ENCODE measurements at regions not wholly inside any gene's neighbourhood (a gene's known extent, or its start where the extent isn't known, plus 50 kb on each side); places are given as distances from the start of the nearest gene placed in this dataset.

DNA sequence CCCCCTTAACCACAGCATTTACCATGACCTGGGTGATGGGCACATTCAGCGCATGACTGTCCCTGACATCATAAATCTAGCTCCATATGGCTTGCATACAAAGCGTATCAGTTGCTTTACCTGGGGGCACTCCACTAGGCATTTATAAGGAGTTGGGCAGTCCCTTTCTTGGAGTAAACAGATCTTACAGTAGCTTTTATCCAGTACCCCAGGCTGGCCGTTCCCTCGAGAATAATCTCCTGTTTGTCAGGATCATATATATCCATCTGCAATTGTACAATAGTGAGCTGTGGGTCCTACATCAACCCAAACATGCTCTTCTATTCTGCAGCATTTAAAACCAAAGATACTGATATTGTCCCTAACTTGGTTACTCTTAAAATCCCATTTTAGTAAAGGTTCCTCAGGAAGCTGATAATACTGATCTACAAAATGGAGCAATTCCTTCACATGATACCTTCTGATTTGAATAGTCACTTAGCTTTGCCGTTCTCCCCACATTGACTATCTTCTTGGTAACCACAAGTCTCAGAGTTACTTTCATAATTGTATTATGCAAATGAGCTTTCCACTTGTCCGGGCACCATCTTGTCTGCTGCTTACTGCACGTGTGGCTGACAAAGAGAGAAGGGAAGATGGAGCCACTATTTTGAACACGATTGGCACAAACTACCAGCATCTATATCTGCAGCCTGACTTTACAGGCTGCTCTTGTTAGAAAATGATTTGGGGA is 205.0 kb downstream of the CWF19L2 start:
- Histone ChIP-seq H3K4me2 (ENCODE audit: low read length) (no peak overlapping the region), H3K79me2 (ENCODE audit: insufficient read depth, low read depth, low read length) (no peaks in the 10 kb centered on the region), H2AFZ (ENCODE audit: low read length) (no peak overlapping the region), H3K27ac (ENCODE audit: low read depth, low read length, poor library complexity, severe bottlenecking) (no peak overlapping the region), H3K4me3 (ENCODE audit: low read depth, low read length, poor library complexity, severe bottlenecking) (no peak overlapping the region), H3K4me1 (ENCODE audit: insufficient read depth, low read length, poor library complexity, severe bottlenecking) (no peaks in the 10 kb centered on the region), H3K36me3 (ENCODE audit: insufficient read depth, low read length) (no peaks in the 10 kb centered on the region), H3K9me3 (ENCODE audit: low read length) (no peaks in the 10 kb centered on the region), H3K9me2 (ENCODE audit: insufficient read depth, low read length) (no peaks in the 10 kb centered on the region), H4K20me1 (ENCODE audit: insufficient read depth, low read length) (no peaks in the 10 kb centered on the region)
- ChIA-PET POLR2A (interaction anchor here (0.6 to 1.0 kb wide), 3 partner anchors 8 to 349 kb away, joined by 3 to 4 read pairs (median 3); no protein-coding TSS in a partner anchor), CTCF (ENCODE audit: unreplicated experiment) (no interaction called here)
- no TSS peak for BruUV-seq (replicated peaks)
- TF ChIP-seq EZH2phosphoT487 (IDR thresholded peaks at IDR 0.05; ENCODE audit: borderline replicate concordance, low read depth, low read length) = no peak
- DNase-seq (ENCODE audit: low spot score) = no peak
- intact Hi-C loops (cut with micrococcal nuclease; ENCODE audit: unreplicated experiment) = no loop called here

GRCh38 chr11:107251298-107251697 is 206.3 kb downstream of the CWF19L2 start:
- TF ChIP-seq CTCF (conservative IDR thresholded peaks at IDR 0.05; ENCODE audit: low read length) = no peak
- TF ChIP-seq EZH2phosphoT487 (IDR thresholded peaks at IDR 0.05; ENCODE audit: borderline replicate concordance, low read depth, low read length) = no peak
- POLR2A ChIA-PET = interaction anchor here (0.6 kb wide), 1 partner anchor 15 kb away, joined by 3 read pairs; no protein-coding TSS in a partner anchor
- Histone ChIP-seq H4K20me1 (ENCODE audit: insufficient read depth, low read length) (no peaks in the 10 kb centered on the region), H3K4me3 (ENCODE audit: low read depth, low read length, poor library complexity, severe bottlenecking) (no peak overlapping the region), H3K4me1 (ENCODE audit: insufficient read depth, low read length, poor library complexity, severe bottlenecking) (no peaks in the 10 kb centered on the region), H3K79me2 (ENCODE audit: insufficient read depth, low read depth, low read length) (no peaks in the 10 kb centered on the region), H3K36me3 (ENCODE audit: insufficient read depth, low read length) (no peaks in the 10 kb centered on the region), H3K4me2 (ENCODE audit: low read length) (no peak overlapping the region), H2AFZ (ENCODE audit: low read length) (no peak overlapping the region), H3K27ac (ENCODE audit: low read depth, low read length, poor library complexity, severe bottlenecking) (no peak overlapping the region), H3K9me3 (ENCODE audit: low read length) (no peaks in the 10 kb centered on the region), H3K9me2 (ENCODE audit: insufficient read depth, low read length) (no peaks in the 10 kb centered on the region)
- BruUV-seq (replicated peaks) = no TSS peak
- intact Hi-C loops (cut with micrococcal nuclease; ENCODE audit: unreplicated experiment) = no loop called here
- no peak for DNase-seq (ENCODE audit: low spot score)
- CTCF ChIA-PET (ENCODE audit: unreplicated experiment) = interaction anchor here (0.5 kb wide), 1 partner anchor 10 kb away, joined by 3 read pairs; no protein-coding TSS in a partner anchor

DNA sequence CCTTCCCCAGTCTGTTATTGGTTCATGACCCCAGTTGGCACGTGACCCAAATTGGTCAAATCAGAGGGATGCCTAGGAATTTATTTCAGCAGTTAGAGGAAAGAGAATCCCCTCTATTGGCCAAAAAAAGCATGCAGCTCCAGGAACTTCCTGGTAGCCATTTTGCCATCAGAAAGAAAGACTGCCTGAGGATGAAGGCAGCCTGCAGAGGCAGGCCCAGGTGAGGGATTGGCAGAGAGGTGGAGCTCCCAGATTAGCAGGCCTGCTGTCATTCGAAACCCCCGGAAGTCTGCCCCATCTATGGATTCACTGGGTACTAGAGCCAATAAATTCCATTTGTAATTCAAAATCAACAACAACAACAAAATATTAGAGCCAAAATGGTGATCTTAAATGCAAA is 207.6 kb downstream of the CWF19L2 start:
- H2AFZ ChIP-seq (ENCODE audit: low read length) = no peak overlapping the region
- no peaks in the 10 kb centered on the region for H3K4me1 ChIP-seq (ENCODE audit: insufficient read depth, low read length, poor library complexity, severe bottlenecking)
- H3K27ac ChIP-seq (ENCODE audit: low read depth, low read length, poor library complexity, severe bottlenecking) = no peak overlapping the region
- H3K36me3 ChIP-seq (ENCODE audit: insufficient read depth, low read length) = no peaks in the 10 kb centered on the region
- POLR2A ChIA-PET = no interaction called here
- no peak overlapping the region for H3K4me3 ChIP-seq (ENCODE audit: low read depth, low read length, poor library complexity, severe bottlenecking)
- H3K79me2 ChIP-seq (ENCODE audit: insufficient read depth, low read depth, low read length) = no peaks in the 10 kb centered on the region
- no peak overlapping the region for H3K4me2 ChIP-seq (ENCODE audit: low read length)
- no TSS peak for BruUV-seq (replicated peaks)
- no peak for TF ChIP-seq CTCF (conservative IDR thresholded peaks at IDR 0.05; ENCODE audit: low read length)
- TF ChIP-seq EZH2phosphoT487 (IDR thresholded peaks at IDR 0.05; ENCODE audit: borderline replicate concordance, low read depth, low read length) = no peak
- intact Hi-C loops (cut with micrococcal nuclease; ENCODE audit: unreplicated experiment) = no loop called here
- H3K9me2 ChIP-seq (ENCODE audit: insufficient read depth, low read length) = no peaks in the 10 kb centered on the region
- no peak for DNase-seq (ENCODE audit: low spot score)
- CTCF ChIA-PET (ENCODE audit: unreplicated experiment) = no interaction called here
- no peaks in the 10 kb centered on the region for H3K9me3 ChIP-seq (ENCODE audit: low read length)
- H4K20me1 ChIP-seq (ENCODE audit: insufficient read depth, low read length) = no peaks in the 10 kb centered on the region
